Karpas-422 (cell line): ENCODE measurements at regions not wholly inside any gene's neighbourhood (a gene's known extent, or its start where the extent isn't known, plus 50 kb on each side); places are given as distances from the start of the nearest gene placed in this dataset.

Experiments
- DNase-seq: peaks from one replicate; pipeline ENCODE4 v3.0.0-alpha.2; 2015
- H2AFZ ChIP-seq: fragments of 200-600 bp; sonication (generic); 2 replicates; pipeline ENCODE4 v1.6.1; 2014; ENCODE audit warnings: antibody characterized with exemption, low read length, mixed read lengths
- H3K27ac ChIP-seq: fragments of 200-600 bp; sonication (generic); 2 replicates; pipeline ENCODE4 v1.5.1; 2014; ENCODE audit warnings: mild to moderate bottlenecking, low read length, moderate library complexity
- H3K27me3 ChIP-seq: fragments of 200-600 bp; sonication (generic); 2 replicates; pipeline ENCODE4 v1.6.1; 2014; ENCODE audit warnings: low read length, mixed read lengths
- H3K36me3 ChIP-seq: fragments of 200-600 bp; sonication (generic); 2 replicates; pipeline ENCODE4 v1.6.1; 2014; ENCODE audit warnings: low read length, mixed read lengths; ENCODE audit not compliant: insufficient read depth
- H3K4me1 ChIP-seq: fragments of 200-600 bp; sonication (generic); 2 replicates; pipeline ENCODE4 v1.6.1; 2014; ENCODE audit warnings: mild to moderate bottlenecking, low read length, mixed read lengths
- H3K4me2 ChIP-seq: fragments of 200-600 bp; sonication (generic); 2 replicates; pipeline ENCODE4 v1.6.1; 2014; ENCODE audit warnings: low read length, low read depth, mild to moderate bottlenecking; ENCODE audit not compliant: poor library complexity, severe bottlenecking
- H3K4me3 ChIP-seq: fragments of 200-600 bp; sonication (generic); 2 replicates; pipeline ENCODE4 v1.5.1; 2014; ENCODE audit warnings: mild to moderate bottlenecking, antibody characterized with exemption, low read length, mixed read lengths
- H3K79me2 ChIP-seq: fragments of 200-600 bp; sonication (generic); 2 replicates; pipeline ENCODE4 v1.6.1; 2014; ENCODE audit warnings: mild to moderate bottlenecking, low read length, mixed read lengths
- H3K9ac ChIP-seq: fragments of 200-600 bp; sonication (generic); 2 replicates; pipeline ENCODE4 v1.6.0; 2014; ENCODE audit warnings: low read length
- H3K9me2 ChIP-seq: fragments of 200-600 bp; sonication (generic), shearing (Covaris generic); replicated peaks from 2 replicates; pipeline ENCODE4 v1.6.0; 2014; ENCODE audit warnings: mild to moderate bottlenecking, low read length, moderate library complexity; ENCODE audit not compliant: insufficient read depth
- H3K9me3 ChIP-seq: fragments of 300-700, 200-600 bp; sonication (generic); 2 replicates; pipeline ENCODE4 v1.6.1; 2014; ENCODE audit warnings: low read length, mixed read lengths
- H4K20me1 ChIP-seq: fragments of 200-600 bp; sonication (generic); 2 replicates; pipeline ENCODE4 v1.6.1; 2014; ENCODE audit warnings: mild to moderate bottlenecking, antibody characterized with exemption, low read length, low read depth; ENCODE audit not compliant: insufficient read depth

DNA sequence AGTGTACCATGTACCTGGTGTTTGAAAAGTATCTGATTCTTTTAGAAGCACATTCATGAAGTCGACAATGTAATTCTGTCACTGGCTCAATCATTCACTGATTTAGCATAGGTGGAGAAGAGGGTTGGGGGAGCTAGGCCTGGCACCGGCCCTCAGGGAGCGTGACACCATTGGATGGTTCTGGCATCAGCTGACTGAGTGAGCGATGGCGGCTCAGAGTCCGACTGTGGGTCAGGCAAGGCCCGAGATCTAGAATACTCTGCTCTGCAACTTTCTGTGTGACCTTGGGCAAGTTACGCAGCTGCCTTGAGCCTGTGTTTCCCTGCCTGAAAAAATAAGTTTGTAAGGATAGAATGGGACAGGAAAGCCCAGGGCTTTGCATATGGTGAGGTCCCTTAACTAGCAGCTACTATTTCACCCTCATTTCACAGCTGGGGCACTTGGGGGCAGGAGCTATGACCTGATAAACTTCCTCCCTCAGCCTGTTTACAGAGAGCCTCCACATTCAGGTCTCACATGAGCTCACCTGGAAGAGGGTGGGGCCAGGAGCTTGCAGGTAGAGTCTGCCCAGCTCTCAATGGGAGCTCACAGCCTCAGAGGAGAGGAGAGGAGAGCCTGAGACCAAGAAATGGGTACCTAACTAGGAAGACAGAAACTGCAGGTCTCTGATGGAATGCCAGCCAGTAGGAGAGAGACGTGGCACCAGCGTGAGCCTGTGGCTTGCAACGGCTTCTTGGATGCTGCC, 153.7 kb upstream of the TLE3 start:
- no peak for DNase-seq
- Histone ChIP-seq H3K9me3 (no peaks in the 10 kb centered on the region), H3K4me3 (no peak overlapping the region), H3K27me3 (no peaks in the 10 kb centered on the region), H3K4me1 (peaks cover 6% of the 10 kb centered on the region), H3K27ac (no peak overlapping the region), H3K36me3 (no peaks in the 10 kb centered on the region), H2AFZ (no peak overlapping the region), H3K9ac (no peak overlapping the region), H3K79me2 (no peaks in the 10 kb centered on the region), H3K4me2 (no peak overlapping the region), H3K9me2 (no peaks in the 10 kb centered on the region), H4K20me1 (no peaks in the 10 kb centered on the region)

- Histone ChIP-seq H3K9me2 (no peaks in the 10 kb centered on the region), H2AFZ (no peak overlapping the region)
These were observed 152.8 kb upstream of the TLE3 start for GRCh38 chr15:70250208-70251201.

GRCh38 chr15:70249616-70250015, 151.9 kb upstream of the TLE3 start:
- Histone ChIP-seq H3K4me1 (peaks cover 6% of the 10 kb centered on the region), H3K27me3 (no peaks in the 10 kb centered on the region), H3K9me3 (no peaks in the 10 kb centered on the region), H4K20me1 (no peaks in the 10 kb centered on the region), H3K79me2 (no peaks in the 10 kb centered on the region), H3K9me2 (no peaks in the 10 kb centered on the region), H3K4me3 (no peak overlapping the region), H3K9ac (no peak overlapping the region), H3K4me2 (no peak overlapping the region), H3K36me3 (no peaks in the 10 kb centered on the region), H2AFZ (no peak overlapping the region), H3K27ac (no peak overlapping the region)
- no peak for DNase-seq

More at GRCh38 chr15:70250208-70251201, 152.8 kb upstream of the TLE3 start:
- Histone ChIP-seq H3K79me2 (no peaks in the 10 kb centered on the region), H3K4me3 (no peak overlapping the region), H3K9me3 (no peaks in the 10 kb centered on the region), H3K36me3 (no peaks in the 10 kb centered on the region), H3K4me2 (no peak overlapping the region), H3K9ac (no peak overlapping the region), H4K20me1 (no peaks in the 10 kb centered on the region), H3K4me1 (peaks cover 6% of the 10 kb centered on the region), H3K27ac (no peak overlapping the region), H3K27me3 (no peaks in the 10 kb centered on the region)
- no peak for DNase-seq

- Histone ChIP-seq H3K4me2 (no peak overlapping the region), H3K4me3 (no peak overlapping the region), H3K79me2 (no peaks in the 10 kb centered on the region), H3K27ac (no peak overlapping the region), H2AFZ (no peak overlapping the region), H3K27me3 (no peaks in the 10 kb centered on the region), H3K36me3 (no peaks in the 10 kb centered on the region), H4K20me1 (no peaks in the 10 kb centered on the region), H3K9me3 (no peaks in the 10 kb centered on the region), H3K4me1 (peaks cover 6% of the 10 kb centered on the region), H3K9me2 (no peaks in the 10 kb centered on the region), H3K9ac (no peak overlapping the region)
- no peak for DNase-seq
These were observed 150.7 kb upstream of the TLE3 start for GRCh38 chr15:70248116-70249025.

GRCh38 chr15:70247281-70247680, 149.6 kb upstream of the TLE3 start:
- Histone ChIP-seq H3K4me3 (no peak overlapping the region), H3K9ac (no peak overlapping the region), H3K27ac (no peak overlapping the region), H3K36me3 (no peaks in the 10 kb centered on the region), H3K4me1 (peaks cover 6% of the 10 kb centered on the region), H3K9me3 (no peaks in the 10 kb centered on the region), H3K27me3 (no peaks in the 10 kb centered on the region), H4K20me1 (no peaks in the 10 kb centered on the region), H3K9me2 (no peaks in the 10 kb centered on the region), H3K4me2 (no peak overlapping the region), H3K79me2 (no peaks in the 10 kb centered on the region), H2AFZ (no peak overlapping the region)
- no peak for DNase-seq

DNA sequence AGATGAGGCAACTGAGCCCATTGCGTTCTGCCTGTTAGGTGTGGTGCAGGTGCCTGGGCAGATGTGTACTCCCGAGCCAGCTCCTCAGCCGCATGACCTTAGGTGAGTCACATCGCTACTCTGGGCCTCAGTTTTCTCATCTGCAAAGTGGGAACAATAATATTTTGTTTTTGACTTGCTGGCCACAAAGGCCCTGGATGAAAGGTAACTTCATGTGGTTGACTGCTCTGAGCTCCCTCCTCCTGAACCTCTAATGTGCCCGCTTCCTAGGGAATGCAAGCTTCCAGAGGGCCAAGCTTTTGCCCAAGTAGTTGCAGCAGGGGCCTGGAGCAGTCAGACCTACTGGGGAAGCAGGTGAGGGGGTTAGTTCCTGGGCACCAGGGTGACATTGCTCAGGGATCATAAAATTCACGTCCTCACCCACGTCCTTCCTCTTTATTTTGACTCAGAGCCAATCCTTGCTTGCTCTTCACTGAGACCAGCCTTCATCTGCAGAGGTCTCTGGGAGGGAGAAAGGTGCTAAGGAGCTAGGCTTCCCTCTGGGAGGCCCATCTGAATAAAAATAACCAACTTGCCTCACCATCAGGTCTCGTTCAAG, 149.0 kb upstream of the TLE3 start:
- Histone ChIP-seq H3K9me3 (no peaks in the 10 kb centered on the region), H3K9me2 (no peaks in the 10 kb centered on the region), H3K4me2 (no peak overlapping the region), H3K27ac (no peak overlapping the region), H3K36me3 (no peaks in the 10 kb centered on the region), H3K79me2 (no peaks in the 10 kb centered on the region), H2AFZ (no peak overlapping the region), H3K4me1 (peaks cover 6% of the 10 kb centered on the region), H4K20me1 (no peaks in the 10 kb centered on the region), H3K27me3 (no peaks in the 10 kb centered on the region), H3K4me3 (no peak overlapping the region), H3K9ac (no peak overlapping the region)
- no peak for DNase-seq

DNA sequence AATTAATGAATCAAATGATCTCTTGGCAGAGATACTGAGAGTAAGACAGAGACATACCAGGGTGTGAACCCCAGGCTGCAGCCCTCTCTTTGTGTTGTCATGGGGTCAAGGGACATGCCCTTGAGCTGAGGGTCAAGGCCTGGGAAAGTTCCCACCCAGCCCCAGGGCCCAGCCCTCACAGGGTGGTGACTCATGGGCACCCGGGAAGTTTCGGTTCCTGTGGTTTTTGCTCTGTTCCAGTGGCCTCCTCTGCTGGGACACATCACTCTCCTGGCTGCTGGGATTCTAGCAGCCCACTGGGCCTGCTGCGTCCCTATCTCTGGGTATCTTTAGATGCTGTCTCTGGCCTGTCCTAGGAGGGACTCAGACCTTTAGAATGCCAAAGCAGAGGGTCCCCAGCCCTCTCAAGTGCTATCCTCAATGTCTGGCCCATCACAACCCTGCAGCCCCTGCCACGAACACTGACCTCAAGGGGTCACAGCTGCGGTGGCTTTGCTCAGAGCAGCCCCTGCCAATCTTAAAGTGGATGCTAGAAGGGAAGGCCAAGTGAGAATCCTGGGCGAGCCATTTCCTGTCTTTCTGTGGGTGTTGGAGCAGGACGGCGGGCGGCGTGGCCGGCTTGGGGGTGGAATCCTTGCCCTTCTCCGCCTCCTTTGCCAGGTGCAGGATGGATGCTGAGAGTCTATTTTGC, 148.4 kb upstream of the TLE3 start:
- no peak for DNase-seq
- no peak overlapping the region for H3K4me2 ChIP-seq
- H3K27ac ChIP-seq = no peak overlapping the region
- H3K9ac ChIP-seq = no peak overlapping the region
- no peaks in the 10 kb centered on the region for H3K9me2 ChIP-seq
- no peaks in the 10 kb centered on the region for H3K79me2 ChIP-seq
- H3K27me3 ChIP-seq = no peaks in the 10 kb centered on the region
- H3K9me3 ChIP-seq = no peaks in the 10 kb centered on the region
- peaks cover 6% of the 10 kb centered on the region for H3K4me1 ChIP-seq
- no peak overlapping the region for H2AFZ ChIP-seq
- H4K20me1 ChIP-seq = no peaks in the 10 kb centered on the region
- no peaks in the 10 kb centered on the region for H3K36me3 ChIP-seq
- H3K4me3 ChIP-seq = no peak overlapping the region
